GM19455 (cell line): ENCODE measurements at regions not wholly inside any gene's neighbourhood (a gene's known extent, or its start where the extent isn't known, plus 50 kb on each side); places are given as distances from the start of the nearest gene placed in this dataset.
"Not testable (repeated sequence)": the region's sequence is repeated elsewhere in the genome, so short reads cannot be mapped to it uniquely, and the experiment has no call there.

ENCODE experiments used
- ATAC-seq: cut with Tn5 transposase; IDR thresholded peaks from one replicate; pipeline ENCODE4 v1.9.1; 2021; ENCODE audit not compliant: unreplicated experiment

- no peak for ATAC-seq
These were observed 220.2 kb upstream of the NBEA start for GRCh38 chr13:34721631-34722595.

- ATAC-seq, result no peak
These were observed 219.1 kb upstream of the NBEA start for GRCh38 chr13:34722922-34723321.

GRCh38 chr13:34730961-34731360, 211.1 kb upstream of the NBEA start:
- no peak for ATAC-seq

GRCh38 chr13:34731486-34731885, 210.6 kb upstream of the NBEA start:
- no peak for ATAC-seq

- no peak for ATAC-seq
These were observed 208.3 kb upstream of the NBEA start for GRCh38 chr13:34733721-34734120.

- no peak for ATAC-seq
These were observed 207.1 kb upstream of the NBEA start for GRCh38 chr13:34734932-34735331.

- ATAC-seq, result no peak
These were observed 203.6 kb upstream of the NBEA start for GRCh38 chr13:34738254-34738992.

GRCh38 chr13:34747056-34747455, 195.0 kb upstream of the NBEA start:
- ATAC-seq, result not testable (repeated sequence)

- no peak for ATAC-seq
These were observed 194.6 kb upstream of the NBEA start for GRCh38 chr13:34747507-34747906.

GRCh38 chr13:34748073-34748472, 194.0 kb upstream of the NBEA start:
- no peak for ATAC-seq

- ATAC-seq, result no peak
These were observed 193.5 kb upstream of the NBEA start for GRCh38 chr13:34748596-34748995.

GRCh38 chr13:34749046-34749445, 193.0 kb upstream of the NBEA start:
- ATAC-seq, result no peak

- no peak for ATAC-seq
These were observed 191.8 kb upstream of the NBEA start for GRCh38 chr13:34750078-34750931.

- ATAC-seq, result no peak
These were observed 191.0 kb upstream of the NBEA start for GRCh38 chr13:34751044-34751443.

GRCh38 chr13:34751492-34751891, 190.6 kb upstream of the NBEA start:
- no peak for ATAC-seq

GRCh38 chr13:34752283-34752960, 189.6 kb upstream of the NBEA start:
- no peak for ATAC-seq

- ATAC-seq, result no peak
These were observed 185.9 kb upstream of the NBEA start for GRCh38 chr13:34756136-34756535.

GRCh38 chr13:34756572-34756971, 185.5 kb upstream of the NBEA start:
- no peak for ATAC-seq

GRCh38 chr13:34757441-34757840, 184.6 kb upstream of the NBEA start:
- no peak for ATAC-seq

GRCh38 chr13:34758628-34759027, 183.4 kb upstream of the NBEA start:
- no peak for ATAC-seq

- ATAC-seq, result no peak
These were observed 179.8 kb upstream of the NBEA start for GRCh38 chr13:34762312-34762711.
